ENCODE measurements at regions not wholly inside any gene's neighbourhood (a gene's known extent, or its start where the extent isn't known, plus 50 kb on each side); places are given as distances from the start of the nearest gene placed in this dataset.

- Histone ChIP-seq H3K4me1 (ENCODE audit: insufficient read depth) (no peaks in the 10 kb centered on the region), H4K20me1 (ENCODE audit: insufficient read depth) (no peaks in the 10 kb centered on the region), H2AFZ (no peak overlapping the region), H3K4me2 (ENCODE audit: unreplicated experiment) (no peak overlapping the region), H3K9me3 (ENCODE audit: low read depth) (no peaks in the 10 kb centered on the region), H3F3A (ENCODE audit: insufficient read depth) (no peaks in the 10 kb centered on the region), H3K27me3 (replicated peaks; ENCODE audit: insufficient read depth) (no peaks in the 10 kb centered on the region), H3K9me2 (ENCODE audit: insufficient read depth) (no peaks in the 10 kb centered on the region), H3K36me3 (ENCODE audit: low read depth) (no peaks in the 10 kb centered on the region), H3K27ac (no peak overlapping the region), H3K79me2 (ENCODE audit: insufficient read depth) (no peaks in the 10 kb centered on the region), H3K9ac (no peak overlapping the region), H3K4me3 (no peak overlapping the region)
- no peak for TF ChIP-seq EZH2phosphoT487 (IDR thresholded peaks at IDR 0.05; ENCODE audit: insufficient read depth, low read depth)
- TF ChIP-seq EZH2 (IDR thresholded peaks at IDR 0.05; ENCODE audit: insufficient read depth, poor library complexity, severe bottlenecking), result no peak
- 76 to 83% methylated on average over 5 of the region's 5 CpGs for WGBS, 2 experiments (ENCODE audit: low coverage in 1 of 2, low lambda C conversion rate in 2 of 2, missing lambda C conversion rate in 2 of 2)
- no peak for DNase-seq
- in situ Hi-C loops (cut with MboI), result no loop called here
These were observed 124.0 kb upstream of the APCDD1 start for GRCh38 chr18:10330428-10330827.

- H3K4me2 ChIP-seq (ENCODE audit: unreplicated experiment), result no peak overlapping the region
- H3K9me3 ChIP-seq (ENCODE audit: low read depth), result no peaks in the 10 kb centered on the region
- DNase-seq, result no peak
- TF ChIP-seq EZH2phosphoT487 (IDR thresholded peaks at IDR 0.05; ENCODE audit: insufficient read depth, low read depth) (no peak), EZH2 (IDR thresholded peaks at IDR 0.05; ENCODE audit: insufficient read depth, poor library complexity, severe bottlenecking) (no peak)
- H3K9ac ChIP-seq, result no peak overlapping the region
- no peaks in the 10 kb centered on the region for H4K20me1 ChIP-seq (ENCODE audit: insufficient read depth)
- H3K4me1 ChIP-seq (ENCODE audit: insufficient read depth), result no peaks in the 10 kb centered on the region
- no peaks in the 10 kb centered on the region for H3K36me3 ChIP-seq (ENCODE audit: low read depth)
- H3K4me3 ChIP-seq, result no peak overlapping the region
- H2AFZ ChIP-seq, result no peak overlapping the region
- in situ Hi-C loops (cut with MboI), result no loop called here
- no peaks in the 10 kb centered on the region for H3K9me2 ChIP-seq (ENCODE audit: insufficient read depth)
- 88 to 92% methylated on average over 9 of the region's 9 CpGs for WGBS, 2 experiments (ENCODE audit: low coverage in 1 of 2, low lambda C conversion rate in 2 of 2, missing lambda C conversion rate in 2 of 2)
- H3K79me2 ChIP-seq (ENCODE audit: insufficient read depth), result no peaks in the 10 kb centered on the region
- no peaks in the 10 kb centered on the region for H3F3A ChIP-seq (ENCODE audit: insufficient read depth)
- H3K27me3 ChIP-seq (replicated peaks; ENCODE audit: insufficient read depth), result no peaks in the 10 kb centered on the region
- no peak overlapping the region for H3K27ac ChIP-seq
These were observed 122.0 kb upstream of the APCDD1 start for GRCh38 chr18:10332452-10332851.

DNA sequence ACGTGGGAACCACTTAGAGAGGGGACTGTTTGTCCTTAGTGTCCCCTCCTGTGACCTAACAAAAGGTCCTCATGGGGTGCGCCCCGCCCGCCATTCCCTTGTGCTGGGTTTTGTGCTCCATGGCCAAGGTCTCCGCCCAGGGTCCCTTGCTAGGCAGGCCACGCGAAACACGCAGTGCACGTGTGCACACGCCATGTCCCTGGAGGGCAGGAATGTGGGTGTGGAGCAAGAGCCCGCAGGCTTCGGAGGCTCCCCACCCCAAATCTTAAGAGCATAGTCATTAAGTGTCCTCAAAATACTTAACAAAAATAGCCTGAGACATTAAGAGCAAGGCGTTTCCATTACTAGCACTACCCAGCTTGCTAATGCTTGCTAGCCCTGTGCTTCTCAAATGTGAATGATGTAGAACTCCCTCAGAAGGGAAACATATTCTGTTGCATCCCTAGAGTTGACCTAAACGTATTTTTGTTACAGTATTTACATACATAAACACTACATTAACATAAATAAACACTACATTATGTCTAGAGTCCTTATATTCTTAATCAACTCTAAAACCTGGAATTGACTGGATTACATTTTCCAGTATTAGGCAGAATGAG is 117.6 kb upstream of the APCDD1 start:
- Histone ChIP-seq H3K9me2 (ENCODE audit: insufficient read depth) (no peaks in the 10 kb centered on the region), H3K79me2 (ENCODE audit: insufficient read depth) (no peaks in the 10 kb centered on the region), H3K36me3 (ENCODE audit: low read depth) (no peaks in the 10 kb centered on the region), H3K27me3 (replicated peaks; ENCODE audit: insufficient read depth) (no peaks in the 10 kb centered on the region), H3F3A (ENCODE audit: insufficient read depth) (no peaks in the 10 kb centered on the region), H3K9me3 (ENCODE audit: low read depth) (no peaks in the 10 kb centered on the region), H4K20me1 (ENCODE audit: insufficient read depth) (no peaks in the 10 kb centered on the region), H3K27ac (no peak overlapping the region), H3K4me1 (ENCODE audit: insufficient read depth) (no peaks in the 10 kb centered on the region), H3K4me3 (no peak overlapping the region), H3K9ac (no peak overlapping the region), H3K4me2 (ENCODE audit: unreplicated experiment) (peak overlapping the region; percentile 9), H2AFZ (peak overlapping the region; percentile 15; the same call in 1 of the 2 replicates)
- DNase-seq, result peak; percentile 16
- WGBS, 2 experiments (ENCODE audit: low coverage in 1 of 2, low lambda C conversion rate in 2 of 2, missing lambda C conversion rate in 2 of 2), result 9 to 19% methylated on average over 14 of the region's 14 CpGs
- no peak for TF ChIP-seq EZH2 (IDR thresholded peaks at IDR 0.05; ENCODE audit: insufficient read depth, poor library complexity, severe bottlenecking)
- no peak for TF ChIP-seq EZH2phosphoT487 (IDR thresholded peaks at IDR 0.05; ENCODE audit: insufficient read depth, low read depth)
- in situ Hi-C loops (cut with MboI), result no loop called here

GRCh38 chr18:10340821-10341220 is 113.6 kb upstream of the APCDD1 start:
- no peaks in the 10 kb centered on the region for H3K79me2 ChIP-seq (ENCODE audit: insufficient read depth)
- in situ Hi-C loops (cut with MboI), result no loop called here

More at GRCh38 chr18:10340821-10341220, 113.6 kb upstream of the APCDD1 start:
- DNase-seq, result no peak
- Histone ChIP-seq H3K36me3 (ENCODE audit: low read depth) (no peaks in the 10 kb centered on the region), H3K27me3 (replicated peaks; ENCODE audit: insufficient read depth) (no peaks in the 10 kb centered on the region), H3K9me2 (ENCODE audit: insufficient read depth) (no peaks in the 10 kb centered on the region), H3K4me2 (ENCODE audit: unreplicated experiment) (no peak overlapping the region), H3F3A (ENCODE audit: insufficient read depth) (no peaks in the 10 kb centered on the region), H3K9me3 (ENCODE audit: low read depth) (no peaks in the 10 kb centered on the region), H3K9ac (no peak overlapping the region), H3K4me1 (ENCODE audit: insufficient read depth) (no peaks in the 10 kb centered on the region), H4K20me1 (ENCODE audit: insufficient read depth) (no peaks in the 10 kb centered on the region), H3K27ac (no peak overlapping the region), H3K4me3 (no peak overlapping the region), H2AFZ (no peak overlapping the region)
- WGBS, 2 experiments (ENCODE audit: low coverage in 1 of 2, low lambda C conversion rate in 2 of 2, missing lambda C conversion rate in 2 of 2), result 87 to 94% methylated on average over 5 of the region's 5 CpGs
- TF ChIP-seq EZH2phosphoT487 (IDR thresholded peaks at IDR 0.05; ENCODE audit: insufficient read depth, low read depth) (no peak), EZH2 (IDR thresholded peaks at IDR 0.05; ENCODE audit: insufficient read depth, poor library complexity, severe bottlenecking) (no peak)

Measured in GM23248 (cell line).